Loucy (cell line): ENCODE measurements at regions not wholly inside any gene's neighbourhood (a gene's known extent, or its start where the extent isn't known, plus 50 kb on each side); places are given as distances from the start of the nearest gene placed in this dataset.

Experiments
- H2AFZ ChIP-seq: fragments of 200-600 bp; sonication (generic); 2 replicates; pipeline ENCODE4 v1.6.0; 2016; ENCODE audit warnings: antibody characterized with exemption, mild to moderate bottlenecking, low read length, moderate library complexity
- H3F3A ChIP-seq: fragments of 200-600 bp; 2 replicates; pipeline ENCODE4 v1.6.0; 2016; ENCODE audit warnings: antibody characterized with exemption, low read depth, mild to moderate bottlenecking
- H3K27me3 ChIP-seq: fragments of 200-600 bp; sonication (generic); 2 replicates; pipeline ENCODE4 v1.6.1; 2014; ENCODE audit warnings: low read length, mild to moderate bottlenecking; ENCODE audit not compliant: insufficient read depth, poor library complexity, severe bottlenecking
- H3K36me3 ChIP-seq: fragments of 200-600 bp; sonication (generic); 2 replicates; pipeline ENCODE4 v1.6.1; 2016; ENCODE audit warnings: low read length; ENCODE audit not compliant: insufficient read depth
- H3K4me1 ChIP-seq: fragments of 200-600 bp; sonication (generic); 2 replicates; pipeline ENCODE4 v1.5.1; 2014; ENCODE audit warnings: low read length, mild to moderate bottlenecking; ENCODE audit not compliant: insufficient read depth, poor library complexity, severe bottlenecking
- H3K4me2 ChIP-seq: fragments of 200-600 bp; sonication (generic); 2 replicates; pipeline ENCODE4 v1.6.0; 2014; ENCODE audit warnings: antibody characterized with exemption, low read length, low read depth, mild to moderate bottlenecking; ENCODE audit not compliant: poor library complexity, severe bottlenecking
- H3K4me3 ChIP-seq: fragments of 200-600 bp; sonication (generic); 2 replicates; pipeline ENCODE4 v1.5.1; 2014; ENCODE audit warnings: low read length, mild to moderate bottlenecking, mixed read lengths; ENCODE audit not compliant: poor library complexity, severe bottlenecking
- H3K79me2 ChIP-seq: fragments of 200-600 bp; sonication (generic); 2 replicates; pipeline ENCODE4 v1.6.1; 2014; ENCODE audit warnings: low read length; ENCODE audit not compliant: insufficient read depth
- H3K9ac ChIP-seq: fragments of 200-600 bp; sonication (generic); 2 replicates; pipeline ENCODE4 v1.6.0; 2014; ENCODE audit warnings: mild to moderate bottlenecking, low read depth, low read length, moderate library complexity; ENCODE audit not compliant: poor library complexity, severe bottlenecking
- H3K9me2 ChIP-seq: fragments of 200-600 bp; sonication (generic); replicated peaks from 2 replicates; pipeline ENCODE4 v1.6.1; 2016; ENCODE audit warnings: low read depth, low read length, mixed read lengths
- H3K9me3 ChIP-seq: fragments of 200-600 bp; sonication (generic); 2 replicates; pipeline ENCODE4 v1.6.1; 2014; ENCODE audit warnings: mild to moderate bottlenecking, antibody characterized with exemption, low read length, low read depth; ENCODE audit not compliant: insufficient read depth
- H4K20me1 ChIP-seq: fragments of 200-600 bp; sonication (generic); 2 replicates; pipeline ENCODE4 v1.6.0; 2014; ENCODE audit warnings: antibody characterized with exemption, low read length, mild to moderate bottlenecking; ENCODE audit not compliant: insufficient read depth, poor library complexity, severe bottlenecking
- EZH2phosphoT487 ChIP-seq: fragments of 200-600 bp; IDR thresholded peaks from 2 replicates; pipeline ENCODE4 v1.6.1; 2018; ENCODE audit warnings: antibody characterized with exemption, mild to moderate bottlenecking, moderate library complexity, borderline replicate concordance
- TF ChIP-seq, protein P1 (sequence below): fragments of 200-600 bp; sonication (generic); conservative IDR thresholded peaks from 2 replicates; pipeline ENCODE4 v1.5.1; 2014; ENCODE audit warnings: mild to moderate bottlenecking, antibody characterized with exemption, low read length

DNA sequence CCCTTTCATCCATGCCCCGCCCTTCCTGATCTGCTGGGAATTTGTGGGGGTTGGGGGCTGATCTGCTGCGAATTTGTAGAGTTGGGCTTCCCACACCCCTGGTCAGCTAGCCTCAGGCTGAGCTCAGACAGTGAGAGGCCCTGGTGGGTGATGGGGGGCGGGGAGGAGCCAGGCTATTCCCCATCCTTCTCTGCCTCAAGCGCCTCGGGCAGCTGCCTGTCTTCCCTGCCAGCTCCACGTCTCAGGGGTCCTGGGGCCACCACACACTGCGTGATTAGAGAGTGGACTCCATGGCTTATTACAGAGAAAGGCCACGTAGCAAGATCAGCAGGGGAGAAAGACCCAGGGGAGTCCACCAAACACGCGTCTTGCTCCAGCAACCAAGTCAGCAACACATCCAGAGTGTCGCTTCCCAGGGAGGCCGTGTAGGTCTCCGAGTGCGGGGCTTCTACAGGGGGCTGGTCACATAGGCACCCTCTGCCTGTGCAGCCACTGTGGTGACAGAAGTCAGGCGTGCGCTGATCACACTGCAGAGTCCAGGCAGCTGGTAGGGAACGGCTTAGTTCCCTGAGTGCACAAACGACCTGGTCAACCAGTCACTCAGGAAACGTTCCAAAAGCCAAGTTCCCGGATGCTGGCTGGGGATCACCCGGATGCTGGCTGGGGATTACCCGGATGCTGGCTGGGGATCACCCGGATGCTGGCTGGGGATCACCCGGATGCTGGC is 254.4 kb upstream of the SFSWAP start:
- Histone ChIP-seq H3K79me2 (no peaks in the 10 kb centered on the region), H2AFZ (no peak overlapping the region), H3K36me3 (peaks cover 3% of the 10 kb centered on the region; the same call in 1 of the 2 replicates), H3K9me3 (no peaks in the 10 kb centered on the region), H3K4me1 (no peaks in the 10 kb centered on the region), H3F3A (no peaks in the 10 kb centered on the region), H3K4me3 (no peak overlapping the region), H3K9me2 (no peaks in the 10 kb centered on the region), H3K4me2 (no peak overlapping the region), H3K27me3 (no peaks in the 10 kb centered on the region), H3K9ac (no peak overlapping the region), H4K20me1 (no peaks in the 10 kb centered on the region)
- no peak for TF ChIP-seq EZH2phosphoT487
- TF ChIP-seq, protein P1, sequence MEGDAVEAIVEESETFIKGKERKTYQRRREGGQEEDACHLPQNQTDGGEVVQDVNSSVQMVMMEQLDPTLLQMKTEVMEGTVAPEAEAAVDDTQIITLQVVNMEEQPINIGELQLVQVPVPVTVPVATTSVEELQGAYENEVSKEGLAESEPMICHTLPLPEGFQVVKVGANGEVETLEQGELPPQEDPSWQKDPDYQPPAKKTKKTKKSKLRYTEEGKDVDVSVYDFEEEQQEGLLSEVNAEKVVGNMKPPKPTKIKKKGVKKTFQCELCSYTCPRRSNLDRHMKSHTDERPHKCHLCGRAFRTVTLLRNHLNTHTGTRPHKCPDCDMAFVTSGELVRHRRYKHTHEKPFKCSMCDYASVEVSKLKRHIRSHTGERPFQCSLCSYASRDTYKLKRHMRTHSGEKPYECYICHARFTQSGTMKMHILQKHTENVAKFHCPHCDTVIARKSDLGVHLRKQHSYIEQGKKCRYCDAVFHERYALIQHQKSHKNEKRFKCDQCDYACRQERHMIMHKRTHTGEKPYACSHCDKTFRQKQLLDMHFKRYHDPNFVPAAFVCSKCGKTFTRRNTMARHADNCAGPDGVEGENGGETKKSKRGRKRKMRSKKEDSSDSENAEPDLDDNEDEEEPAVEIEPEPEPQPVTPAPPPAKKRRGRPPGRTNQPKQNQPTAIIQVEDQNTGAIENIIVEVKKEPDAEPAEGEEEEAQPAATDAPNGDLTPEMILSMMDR, result no peak

- peaks cover 5% of the 10 kb centered on the region; the same call in 1 of the 2 replicates for H3K36me3 ChIP-seq
- H3K4me2 ChIP-seq, result no peak overlapping the region
- H3K27me3 ChIP-seq, result no peaks in the 10 kb centered on the region
- no peak overlapping the region for H3K4me3 ChIP-seq
- no peak for TF ChIP-seq EZH2phosphoT487
- TF ChIP-seq, protein P1, result no peak
- no peaks in the 10 kb centered on the region for H3K9me2 ChIP-seq
- H3K9ac ChIP-seq, result no peak overlapping the region
- H3K9me3 ChIP-seq, result no peaks in the 10 kb centered on the region
- H3F3A ChIP-seq, result no peaks in the 10 kb centered on the region
- no peaks in the 10 kb centered on the region for H4K20me1 ChIP-seq
- H3K79me2 ChIP-seq, result no peaks in the 10 kb centered on the region
- H3K4me1 ChIP-seq, result no peaks in the 10 kb centered on the region
- H2AFZ ChIP-seq, result no peak overlapping the region
These were observed 253.9 kb upstream of the SFSWAP start for GRCh38 chr12:131457028-131457310.

- TF ChIP-seq, protein P1, result no peak
- TF ChIP-seq EZH2phosphoT487, result no peak
- H3K36me3 ChIP-seq, result peaks cover 11% of the 10 kb centered on the region; the same call in 1 of the 2 replicates
- no peaks in the 10 kb centered on the region for H3K9me2 ChIP-seq
- no peak overlapping the region for H2AFZ ChIP-seq
- no peaks in the 10 kb centered on the region for H3K27me3 ChIP-seq
- H3F3A ChIP-seq, result no peaks in the 10 kb centered on the region
- H3K4me3 ChIP-seq, result no peak overlapping the region
- no peak overlapping the region for H3K9ac ChIP-seq
- H3K79me2 ChIP-seq, result no peaks in the 10 kb centered on the region
- H3K4me1 ChIP-seq, result no peaks in the 10 kb centered on the region
- H4K20me1 ChIP-seq, result no peaks in the 10 kb centered on the region
- no peaks in the 10 kb centered on the region for H3K9me3 ChIP-seq
- no peak overlapping the region for H3K4me2 ChIP-seq
These were observed 253.4 kb upstream of the SFSWAP start for GRCh38 chr12:131457331-131458047.
